Ascending aorta (tissue), 2 donors: ENCODE measurements at regions not wholly inside any gene's neighbourhood (a gene's known extent, or its start where the extent isn't known, plus 50 kb on each side); places are given as distances from the start of the nearest gene placed in this dataset.

Experiments used
- DNase-seq, 2 donors: peaks; one replicate each; pipeline ENCODE4 v3.0.0-alpha.2; 2019; ENCODE audit warnings: low spot score in 2 of 2
- H3K27ac ChIP-seq, 2 donors: fragments of 200-600 bp; sonication (generic); one replicate each; pipeline ENCODE4 v1.5.1; 2016 to 2017; ENCODE audit warnings: mild to moderate bottlenecking in 1 of 2
- H3K27me3 ChIP-seq: fragments of 200-600 bp; sonication (generic); one replicate; pipeline ENCODE4 v1.5.1; 2017
- H3K36me3 ChIP-seq, 2 donors: fragments of 200-600 bp; sonication (generic); one replicate each; pipeline ENCODE4 v1.5.1; 2016
- H3K4me1 ChIP-seq, 2 donors: fragments of 200-600 bp; sonication (generic); one replicate each; pipeline ENCODE4 v1.5.1; 2016 to 2017; ENCODE audit warnings: mild to moderate bottlenecking in 1 of 2
- H3K4me3 ChIP-seq, 2 donors: fragments of 200-600 bp; sonication (generic); one replicate each; pipeline ENCODE4 v1.5.1; 2016 to 2017; ENCODE audit warnings: mild to moderate bottlenecking in 1 of 2
- H3K9me3 ChIP-seq, 2 donors: fragments of 200-600 bp; sonication (generic); one replicate each; pipeline ENCODE4 v1.5.1; 2016
- intact Hi-C: fragments of 100-400 bp; cut with DNase I; formaldehyde crosslinking; loops from one replicate; pipeline ENCODE4 v1.15.1; 2023
- TF ChIP-seq, protein P1 (sequence below), 3 experiments: fragments of 200-600 bp in 2 of 3; fragments of 450-650 bp in 1 of 3; sonication (generic) in 2 of 3; IDR thresholded peaks; one replicate each; pipeline ENCODE4 v1.5.1; 2016 to 2019; ENCODE audit warnings: antibody characterized with exemption in 3 of 3, mild to moderate bottlenecking in 1 of 3, moderate library complexity in 1 of 3

- Histone ChIP-seq H3K4me3 (no peak overlapping the region), H3K36me3 (no peaks in the 10 kb centered on the region), H3K27me3 (no peaks in the 10 kb centered on the region), H3K27ac (no peak overlapping the region), H3K9me3 (no peaks in the 10 kb centered on the region), H3K4me1 (no peaks in the 10 kb centered on the region)
- no peak for DNase-seq
- intact Hi-C loops = no loop called here
- TF ChIP-seq, protein P1, sequence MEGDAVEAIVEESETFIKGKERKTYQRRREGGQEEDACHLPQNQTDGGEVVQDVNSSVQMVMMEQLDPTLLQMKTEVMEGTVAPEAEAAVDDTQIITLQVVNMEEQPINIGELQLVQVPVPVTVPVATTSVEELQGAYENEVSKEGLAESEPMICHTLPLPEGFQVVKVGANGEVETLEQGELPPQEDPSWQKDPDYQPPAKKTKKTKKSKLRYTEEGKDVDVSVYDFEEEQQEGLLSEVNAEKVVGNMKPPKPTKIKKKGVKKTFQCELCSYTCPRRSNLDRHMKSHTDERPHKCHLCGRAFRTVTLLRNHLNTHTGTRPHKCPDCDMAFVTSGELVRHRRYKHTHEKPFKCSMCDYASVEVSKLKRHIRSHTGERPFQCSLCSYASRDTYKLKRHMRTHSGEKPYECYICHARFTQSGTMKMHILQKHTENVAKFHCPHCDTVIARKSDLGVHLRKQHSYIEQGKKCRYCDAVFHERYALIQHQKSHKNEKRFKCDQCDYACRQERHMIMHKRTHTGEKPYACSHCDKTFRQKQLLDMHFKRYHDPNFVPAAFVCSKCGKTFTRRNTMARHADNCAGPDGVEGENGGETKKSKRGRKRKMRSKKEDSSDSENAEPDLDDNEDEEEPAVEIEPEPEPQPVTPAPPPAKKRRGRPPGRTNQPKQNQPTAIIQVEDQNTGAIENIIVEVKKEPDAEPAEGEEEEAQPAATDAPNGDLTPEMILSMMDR (IDR thresholded peaks at IDR 0.05) = no peak
Measured at GRCh38 chr2:118255301-118255700, 167.0 kb downstream of the INSIG2 start.

GRCh38 chr2:118254116-118254515 lies 165.8 kb downstream of the INSIG2 start:
- no peak overlapping the region for H3K27ac ChIP-seq
- DNase-seq = no peak
- no peak overlapping the region for H3K4me3 ChIP-seq
- TF ChIP-seq, protein P1 (IDR thresholded peaks at IDR 0.05) = no peak
- intact Hi-C loops = no loop called here
- H3K4me1 ChIP-seq = no peaks in the 10 kb centered on the region
- H3K9me3 ChIP-seq = no peaks in the 10 kb centered on the region
- H3K27me3 ChIP-seq = no peaks in the 10 kb centered on the region
- no peaks in the 10 kb centered on the region for H3K36me3 ChIP-seq

- H3K4me3 ChIP-seq = no peak overlapping the region
- no peaks in the 10 kb centered on the region for H3K36me3 ChIP-seq
- H3K9me3 ChIP-seq = no peaks in the 10 kb centered on the region
- H3K4me1 ChIP-seq = no peaks in the 10 kb centered on the region
- intact Hi-C loops = no loop called here
- DNase-seq = no peak
- H3K27me3 ChIP-seq = no peaks in the 10 kb centered on the region
- TF ChIP-seq, protein P1 (IDR thresholded peaks at IDR 0.05) = no peak
- no peak overlapping the region for H3K27ac ChIP-seq
Measured at GRCh38 chr2:118251427-118251826, 163.2 kb downstream of the INSIG2 start.

DNA sequence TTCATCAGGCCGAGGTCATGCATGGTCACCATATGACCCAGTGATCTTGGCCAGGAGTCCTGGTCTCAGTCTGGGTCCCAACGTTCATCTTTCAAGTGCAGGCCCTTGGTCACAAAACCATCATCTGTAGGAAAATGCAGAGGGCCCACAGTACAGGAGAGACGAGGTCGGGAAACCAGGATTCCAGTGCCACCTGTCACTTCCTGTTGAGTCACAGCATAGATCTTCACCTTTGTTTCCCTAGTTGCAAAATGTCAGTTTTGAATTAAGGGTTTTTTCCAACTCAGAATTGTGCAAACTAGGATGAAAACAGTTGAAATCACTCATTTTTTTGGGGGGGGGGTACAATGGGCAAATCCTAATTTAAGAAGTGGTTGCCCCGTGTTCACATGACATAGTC lies 162.2 kb downstream of the INSIG2 start:
- Histone ChIP-seq H3K9me3 (no peaks in the 10 kb centered on the region), H3K4me3 (no peak overlapping the region), H3K4me1 (no peaks in the 10 kb centered on the region), H3K27me3 (no peaks in the 10 kb centered on the region), H3K27ac (no peak overlapping the region), H3K36me3 (no peaks in the 10 kb centered on the region)
- intact Hi-C loops = no loop called here
- no peak for DNase-seq
- TF ChIP-seq, protein P1 (IDR thresholded peaks at IDR 0.05) = no peak

DNA sequence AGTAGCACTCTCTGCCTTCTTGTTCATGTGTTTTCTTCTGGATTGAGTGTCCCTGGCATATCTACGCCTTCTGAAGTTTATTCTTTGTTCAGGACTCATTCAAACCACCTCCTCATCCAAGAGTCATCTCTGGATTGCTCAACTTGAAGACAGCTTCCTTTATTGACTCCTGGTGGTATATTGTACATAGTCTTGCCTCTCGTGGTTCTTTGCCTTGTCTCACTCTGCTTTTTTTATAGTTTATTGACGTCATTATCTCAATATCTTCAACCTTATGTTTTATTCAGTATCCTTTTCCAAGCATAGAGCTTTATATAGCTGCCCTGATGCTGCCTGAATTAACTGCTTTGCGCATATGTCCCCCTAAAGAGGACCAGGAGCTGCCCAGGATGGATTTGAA lies 161.7 kb downstream of the INSIG2 start:
- H3K36me3 ChIP-seq = no peaks in the 10 kb centered on the region

More for the DNA sequence above, 161.7 kb downstream of the INSIG2 start:
- intact Hi-C loops = no loop called here
- Histone ChIP-seq H3K9me3 (no peaks in the 10 kb centered on the region), H3K4me1 (no peaks in the 10 kb centered on the region), H3K27ac (no peak overlapping the region), H3K27me3 (no peaks in the 10 kb centered on the region), H3K4me3 (no peak overlapping the region)
- DNase-seq = no peak
- TF ChIP-seq, protein P1 (IDR thresholded peaks at IDR 0.05) = no peak
